ENCODE measurements at regions not wholly inside any gene's neighbourhood (a gene's known extent, or its start where the extent isn't known, plus 50 kb on each side); places are given as distances from the start of the nearest gene placed in this dataset.

GRCh38 chr16:64136314-64136713 is 985.5 kb downstream of the CDH11 start:
- H3K4me3 ChIP-seq, result no peak overlapping the region
- no peak for DNase-seq (ENCODE audit: low spot score)
- no peak overlapping the region for H3K27ac ChIP-seq
- TF ChIP-seq, protein P1, sequence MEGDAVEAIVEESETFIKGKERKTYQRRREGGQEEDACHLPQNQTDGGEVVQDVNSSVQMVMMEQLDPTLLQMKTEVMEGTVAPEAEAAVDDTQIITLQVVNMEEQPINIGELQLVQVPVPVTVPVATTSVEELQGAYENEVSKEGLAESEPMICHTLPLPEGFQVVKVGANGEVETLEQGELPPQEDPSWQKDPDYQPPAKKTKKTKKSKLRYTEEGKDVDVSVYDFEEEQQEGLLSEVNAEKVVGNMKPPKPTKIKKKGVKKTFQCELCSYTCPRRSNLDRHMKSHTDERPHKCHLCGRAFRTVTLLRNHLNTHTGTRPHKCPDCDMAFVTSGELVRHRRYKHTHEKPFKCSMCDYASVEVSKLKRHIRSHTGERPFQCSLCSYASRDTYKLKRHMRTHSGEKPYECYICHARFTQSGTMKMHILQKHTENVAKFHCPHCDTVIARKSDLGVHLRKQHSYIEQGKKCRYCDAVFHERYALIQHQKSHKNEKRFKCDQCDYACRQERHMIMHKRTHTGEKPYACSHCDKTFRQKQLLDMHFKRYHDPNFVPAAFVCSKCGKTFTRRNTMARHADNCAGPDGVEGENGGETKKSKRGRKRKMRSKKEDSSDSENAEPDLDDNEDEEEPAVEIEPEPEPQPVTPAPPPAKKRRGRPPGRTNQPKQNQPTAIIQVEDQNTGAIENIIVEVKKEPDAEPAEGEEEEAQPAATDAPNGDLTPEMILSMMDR (IDR thresholded peaks at IDR 0.05), result no peak

DNA sequence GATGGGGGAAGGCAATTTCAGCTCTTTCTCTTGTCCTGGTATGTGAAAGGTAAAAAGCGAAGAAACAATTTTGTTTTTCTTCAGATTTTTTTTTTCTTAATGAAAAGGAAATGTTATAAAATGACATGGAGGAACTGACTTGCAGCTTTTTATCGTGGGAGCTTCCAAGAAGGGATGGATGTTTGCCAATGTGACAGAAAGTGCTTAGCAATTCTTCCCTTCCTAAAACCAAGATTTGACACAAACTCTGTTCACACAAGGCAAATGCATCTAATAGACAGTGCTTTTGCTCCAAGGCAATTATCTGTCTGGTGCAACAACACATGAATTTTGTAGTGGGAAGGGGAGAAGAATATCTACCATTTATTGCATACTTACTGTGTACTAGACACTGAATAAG is 988.5 kb downstream of the CDH11 start:
- Histone ChIP-seq H3K27ac (no peak overlapping the region), H3K4me3 (no peak overlapping the region)
- TF ChIP-seq, protein P1 (IDR thresholded peaks at IDR 0.05), result no peak
- DNase-seq (ENCODE audit: low spot score), result no peak

DNA sequence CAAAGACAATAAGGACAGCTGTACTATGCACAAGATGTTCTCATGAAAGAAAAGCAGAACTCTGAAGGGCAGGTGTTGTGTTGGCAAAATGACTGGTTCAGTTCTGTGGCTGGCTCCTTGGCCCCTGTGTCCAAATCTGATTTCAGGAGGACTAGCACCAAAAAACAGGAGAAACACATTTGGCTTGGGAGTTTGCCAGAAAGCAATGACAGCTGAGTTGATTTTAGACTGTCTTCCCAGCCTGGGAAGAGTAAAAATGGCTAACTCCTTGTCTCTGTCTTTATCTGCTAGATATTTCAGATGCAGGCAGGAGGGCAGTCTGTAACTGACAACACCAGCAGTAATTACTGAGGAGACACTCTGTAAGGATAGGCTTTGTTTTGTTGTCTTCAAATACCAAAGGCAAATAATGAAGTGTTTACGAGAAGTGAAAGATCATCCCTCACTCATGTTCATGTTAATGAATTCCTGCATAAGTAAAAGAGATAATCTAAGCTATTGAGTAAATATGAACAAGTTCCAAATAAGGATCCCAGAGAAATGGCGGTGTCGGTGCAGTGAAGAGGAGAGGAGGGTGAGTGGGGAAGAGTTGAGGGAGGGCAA is 989.0 kb downstream of the CDH11 start:
- Histone ChIP-seq H3K4me3 (no peak overlapping the region), H3K27ac (no peak overlapping the region)
- DNase-seq (ENCODE audit: low spot score), result no peak
- TF ChIP-seq, protein P1 (IDR thresholded peaks at IDR 0.05), result no peak

GRCh38 chr16:64132190-64132589 is 989.7 kb downstream of the CDH11 start:
- no peak for DNase-seq (ENCODE audit: low spot score)
- Histone ChIP-seq H3K27ac (no peak overlapping the region), H3K4me3 (no peak overlapping the region)
- TF ChIP-seq, protein P1 (IDR thresholded peaks at IDR 0.05), result no peak

DNA sequence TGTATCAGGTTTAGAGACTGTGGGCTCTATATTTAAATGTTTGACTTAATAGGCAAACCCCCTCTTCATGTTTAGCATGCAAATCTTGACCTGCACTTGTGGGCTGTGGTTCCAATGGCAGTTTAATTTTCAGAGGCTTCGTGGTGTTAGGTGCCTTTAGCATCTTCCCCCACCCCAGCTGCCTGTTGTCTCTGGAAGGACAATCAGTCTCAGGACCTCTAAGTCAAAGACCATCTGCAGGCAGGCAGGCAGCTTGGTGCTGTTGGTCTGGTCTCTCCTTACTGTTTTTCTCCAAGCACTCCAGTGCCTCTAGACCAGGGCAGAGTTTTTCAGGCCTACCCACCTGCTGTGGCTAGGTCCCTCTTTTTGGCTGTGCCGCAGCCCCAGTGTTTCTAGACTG is 990.4 kb downstream of the CDH11 start:
- TF ChIP-seq, protein P1 (IDR thresholded peaks at IDR 0.05), result no peak
- no peak overlapping the region for H3K27ac ChIP-seq
- DNase-seq (ENCODE audit: low spot score), result no peak
- H3K4me3 ChIP-seq, result no peak overlapping the region

DNA sequence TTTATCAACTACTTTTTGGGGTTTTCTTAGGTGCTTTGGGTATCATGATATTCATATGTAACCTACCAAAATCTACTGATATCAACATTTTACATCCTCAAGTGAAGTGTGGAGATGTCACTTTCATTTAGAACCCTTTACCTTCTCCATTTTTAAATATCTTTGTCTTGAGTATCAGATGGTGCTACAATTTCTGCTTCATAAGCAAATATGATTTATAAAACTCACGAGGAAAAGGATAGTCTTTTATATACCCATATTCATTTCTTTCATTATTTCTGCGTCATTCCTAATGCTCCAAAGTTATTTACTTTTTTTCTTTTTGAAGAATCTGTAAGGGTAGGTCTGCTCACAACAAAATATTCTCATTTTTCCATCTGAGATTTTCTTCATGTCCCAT is 991.7 kb downstream of the CDH11 start:
- no peak overlapping the region for H3K27ac ChIP-seq
- H3K4me3 ChIP-seq, result no peak overlapping the region
- TF ChIP-seq, protein P1 (IDR thresholded peaks at IDR 0.05), result no peak
- DNase-seq (ENCODE audit: low spot score), result no peak

- DNase-seq (ENCODE audit: low spot score), result no peak
Measured at GRCh38 chr16:64122177-64122576, 999.7 kb downstream of the CDH11 start.

More at GRCh38 chr16:64122177-64122576, 999.7 kb downstream of the CDH11 start:
- TF ChIP-seq, protein P1 (IDR thresholded peaks at IDR 0.05), result no peak
- Histone ChIP-seq H3K4me3 (no peak overlapping the region), H3K27ac (no peak overlapping the region)
